ENCODE measurements at regions not wholly inside any gene's neighbourhood (a gene's known extent, or its start where the extent isn't known, plus 50 kb on each side); places are given as distances from the start of the nearest gene placed in this dataset.
A peak's percentile ranks its signal among the peaks of the same experiment; 100 is the strongest.

DNA sequence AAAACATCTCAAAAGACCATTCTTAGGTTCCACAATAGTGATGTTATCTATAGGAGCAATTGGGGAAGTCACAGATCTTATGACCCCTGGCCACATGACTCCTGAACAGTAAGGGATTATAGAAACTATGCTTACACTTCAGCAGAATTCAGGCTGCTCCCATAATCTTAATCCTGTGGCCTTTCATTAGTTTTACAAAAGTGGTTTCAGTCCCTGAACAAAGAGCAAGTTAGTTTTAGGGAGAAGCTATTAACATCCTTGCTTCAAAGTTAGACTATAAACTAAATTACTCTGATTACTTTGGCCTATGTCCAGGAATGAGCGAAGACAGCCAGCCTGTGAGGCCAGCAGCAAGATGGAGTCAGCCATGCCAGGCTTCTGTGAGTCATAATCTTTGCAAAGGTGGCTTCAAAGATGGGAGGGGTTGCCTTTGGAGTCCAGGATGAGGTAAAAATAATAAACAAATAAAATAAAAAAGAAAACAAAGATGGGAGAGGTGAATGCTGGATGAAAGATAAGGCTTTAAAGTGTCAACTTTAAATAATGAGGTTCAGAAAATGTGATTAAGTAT, 168.7 kb upstream of the NDUFV2 start (continued):
- TF ChIP-seq, protein P1, sequence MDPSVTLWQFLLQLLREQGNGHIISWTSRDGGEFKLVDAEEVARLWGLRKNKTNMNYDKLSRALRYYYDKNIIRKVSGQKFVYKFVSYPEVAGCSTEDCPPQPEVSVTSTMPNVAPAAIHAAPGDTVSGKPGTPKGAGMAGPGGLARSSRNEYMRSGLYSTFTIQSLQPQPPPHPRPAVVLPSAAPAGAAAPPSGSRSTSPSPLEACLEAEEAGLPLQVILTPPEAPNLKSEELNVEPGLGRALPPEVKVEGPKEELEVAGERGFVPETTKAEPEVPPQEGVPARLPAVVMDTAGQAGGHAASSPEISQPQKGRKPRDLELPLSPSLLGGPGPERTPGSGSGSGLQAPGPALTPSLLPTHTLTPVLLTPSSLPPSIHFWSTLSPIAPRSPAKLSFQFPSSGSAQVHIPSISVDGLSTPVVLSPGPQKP (CRISPR knock-in tag; IDR thresholded peaks at IDR 0.05), result no peak
- no peak for TF ChIP-seq RHOXF2B (CRISPR knock-in tag; conservative IDR thresholded peaks at IDR 0.05)
- peak; percentile 41; the same call in 1 of the 2 replicates for TF ChIP-seq BACH1 (tag; IDR thresholded peaks at IDR 0.05)
- TF ChIP-seq ZNF778 (CRISPR knock-in tag; IDR thresholded peaks at IDR 0.05), result no peak
- TF ChIP-seq ZNF347 (CRISPR knock-in tag; IDR thresholded peaks at IDR 0.05; ENCODE audit: low read depth), result no peak
- TF ChIP-seq, protein P2, sequence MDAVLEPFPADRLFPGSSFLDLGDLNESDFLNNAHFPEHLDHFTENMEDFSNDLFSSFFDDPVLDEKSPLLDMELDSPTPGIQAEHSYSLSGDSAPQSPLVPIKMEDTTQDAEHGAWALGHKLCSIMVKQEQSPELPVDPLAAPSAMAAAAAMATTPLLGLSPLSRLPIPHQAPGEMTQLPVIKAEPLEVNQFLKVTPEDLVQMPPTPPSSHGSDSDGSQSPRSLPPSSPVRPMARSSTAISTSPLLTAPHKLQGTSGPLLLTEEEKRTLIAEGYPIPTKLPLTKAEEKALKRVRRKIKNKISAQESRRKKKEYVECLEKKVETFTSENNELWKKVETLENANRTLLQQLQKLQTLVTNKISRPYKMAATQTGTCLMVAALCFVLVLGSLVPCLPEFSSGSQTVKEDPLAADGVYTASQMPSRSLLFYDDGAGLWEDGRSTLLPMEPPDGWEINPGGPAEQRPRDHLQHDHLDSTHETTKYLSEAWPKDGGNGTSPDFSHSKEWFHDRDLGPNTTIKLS (IDR thresholded peaks at IDR 0.05; ENCODE audit: borderline replicate concordance, low read depth), result no peak
- no peak for TF ChIP-seq HIVEP1 (CRISPR knock-in tag; IDR thresholded peaks at IDR 0.05)
- TF ChIP-seq, protein P3, sequence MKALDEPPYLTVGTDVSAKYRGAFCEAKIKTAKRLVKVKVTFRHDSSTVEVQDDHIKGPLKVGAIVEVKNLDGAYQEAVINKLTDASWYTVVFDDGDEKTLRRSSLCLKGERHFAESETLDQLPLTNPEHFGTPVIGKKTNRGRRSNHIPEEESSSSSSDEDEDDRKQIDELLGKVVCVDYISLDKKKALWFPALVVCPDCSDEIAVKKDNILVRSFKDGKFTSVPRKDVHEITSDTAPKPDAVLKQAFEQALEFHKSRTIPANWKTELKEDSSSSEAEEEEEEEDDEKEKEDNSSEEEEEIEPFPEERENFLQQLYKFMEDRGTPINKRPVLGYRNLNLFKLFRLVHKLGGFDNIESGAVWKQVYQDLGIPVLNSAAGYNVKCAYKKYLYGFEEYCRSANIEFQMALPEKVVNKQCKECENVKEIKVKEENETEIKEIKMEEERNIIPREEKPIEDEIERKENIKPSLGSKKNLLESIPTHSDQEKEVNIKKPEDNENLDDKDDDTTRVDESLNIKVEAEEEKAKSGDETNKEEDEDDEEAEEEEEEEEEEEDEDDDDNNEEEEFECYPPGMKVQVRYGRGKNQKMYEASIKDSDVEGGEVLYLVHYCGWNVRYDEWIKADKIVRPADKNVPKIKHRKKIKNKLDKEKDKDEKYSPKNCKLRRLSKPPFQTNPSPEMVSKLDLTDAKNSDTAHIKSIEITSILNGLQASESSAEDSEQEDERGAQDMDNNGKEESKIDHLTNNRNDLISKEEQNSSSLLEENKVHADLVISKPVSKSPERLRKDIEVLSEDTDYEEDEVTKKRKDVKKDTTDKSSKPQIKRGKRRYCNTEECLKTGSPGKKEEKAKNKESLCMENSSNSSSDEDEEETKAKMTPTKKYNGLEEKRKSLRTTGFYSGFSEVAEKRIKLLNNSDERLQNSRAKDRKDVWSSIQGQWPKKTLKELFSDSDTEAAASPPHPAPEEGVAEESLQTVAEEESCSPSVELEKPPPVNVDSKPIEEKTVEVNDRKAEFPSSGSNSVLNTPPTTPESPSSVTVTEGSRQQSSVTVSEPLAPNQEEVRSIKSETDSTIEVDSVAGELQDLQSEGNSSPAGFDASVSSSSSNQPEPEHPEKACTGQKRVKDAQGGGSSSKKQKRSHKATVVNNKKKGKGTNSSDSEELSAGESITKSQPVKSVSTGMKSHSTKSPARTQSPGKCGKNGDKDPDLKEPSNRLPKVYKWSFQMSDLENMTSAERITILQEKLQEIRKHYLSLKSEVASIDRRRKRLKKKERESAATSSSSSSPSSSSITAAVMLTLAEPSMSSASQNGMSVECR (CRISPR knock-in tag; IDR thresholded peaks at IDR 0.05), result no peak
- TF ChIP-seq HNRNPLL (IDR thresholded peaks at IDR 0.05; ENCODE audit: low read depth, low read length, poor library complexity, severe bottlenecking), result no peak
- no peak for TF ChIP-seq PPARD (CRISPR knock-in tag; IDR thresholded peaks at IDR 0.05)
- TF ChIP-seq DNMT1 (IDR thresholded peaks at IDR 0.05), result no peak
- TF ChIP-seq ZNF41 (CRISPR knock-in tag; conservative IDR thresholded peaks at IDR 0.05), result peak; percentile 65; the same call in 1 of the 2 replicates
- no peak for TF ChIP-seq HDAC8 (tag; IDR thresholded peaks at IDR 0.05)
- no peak for TF ChIP-seq ZNF77 (CRISPR knock-in tag; IDR thresholded peaks at IDR 0.05)

Measured in K562 (cell line).